Fibroblast of the aortic adventitia (primary cell): ENCODE measurements at regions not wholly inside any gene's neighbourhood (a gene's known extent, or its start where the extent isn't known, plus 50 kb on each side); places are given as distances from the start of the nearest gene placed in this dataset.

Experiments
- DNase-seq: peaks from one replicate; pipeline ENCODE4 v3.0.0-alpha.2; 2010; ENCODE audit warnings: low read depth
- H3K4me3 ChIP-seq: 2 replicates; pipeline ENCODE4 v1.5.1; 2011; ENCODE audit warnings: low read depth, mild to moderate bottlenecking, control low read depth, low read length, moderate library complexity
- TF ChIP-seq, protein P1 (sequence below): IDR thresholded peaks from 2 replicates; pipeline ENCODE4 v1.5.1; 2011; ENCODE audit warnings: mild to moderate bottlenecking, low read length, control low read depth, inconsistent platforms; ENCODE audit not compliant: insufficient read depth

DNA sequence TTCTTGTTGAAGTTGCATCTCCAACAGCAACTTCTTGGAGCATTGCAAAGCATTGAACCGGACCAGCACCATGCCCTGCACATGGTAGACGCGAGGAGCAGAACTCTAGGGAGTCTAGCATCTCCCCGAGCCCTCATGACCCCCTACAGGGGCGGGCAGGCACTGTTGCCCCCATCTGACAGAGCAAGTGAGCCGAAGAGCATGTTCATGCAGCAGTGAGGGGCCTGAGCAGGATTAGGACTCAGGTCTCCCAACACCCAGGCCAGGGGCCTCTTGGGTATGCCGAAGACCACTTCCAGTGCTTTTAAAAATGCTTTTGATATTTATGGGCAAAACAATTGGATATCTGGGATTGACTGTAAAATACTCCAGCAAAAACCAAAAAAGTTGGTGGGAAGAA is 163.3 kb downstream of the TFCP2L1 start:
- TF ChIP-seq, protein P1, sequence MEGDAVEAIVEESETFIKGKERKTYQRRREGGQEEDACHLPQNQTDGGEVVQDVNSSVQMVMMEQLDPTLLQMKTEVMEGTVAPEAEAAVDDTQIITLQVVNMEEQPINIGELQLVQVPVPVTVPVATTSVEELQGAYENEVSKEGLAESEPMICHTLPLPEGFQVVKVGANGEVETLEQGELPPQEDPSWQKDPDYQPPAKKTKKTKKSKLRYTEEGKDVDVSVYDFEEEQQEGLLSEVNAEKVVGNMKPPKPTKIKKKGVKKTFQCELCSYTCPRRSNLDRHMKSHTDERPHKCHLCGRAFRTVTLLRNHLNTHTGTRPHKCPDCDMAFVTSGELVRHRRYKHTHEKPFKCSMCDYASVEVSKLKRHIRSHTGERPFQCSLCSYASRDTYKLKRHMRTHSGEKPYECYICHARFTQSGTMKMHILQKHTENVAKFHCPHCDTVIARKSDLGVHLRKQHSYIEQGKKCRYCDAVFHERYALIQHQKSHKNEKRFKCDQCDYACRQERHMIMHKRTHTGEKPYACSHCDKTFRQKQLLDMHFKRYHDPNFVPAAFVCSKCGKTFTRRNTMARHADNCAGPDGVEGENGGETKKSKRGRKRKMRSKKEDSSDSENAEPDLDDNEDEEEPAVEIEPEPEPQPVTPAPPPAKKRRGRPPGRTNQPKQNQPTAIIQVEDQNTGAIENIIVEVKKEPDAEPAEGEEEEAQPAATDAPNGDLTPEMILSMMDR: no peak
- H3K4me3 ChIP-seq: no peak overlapping the region
- no peak for DNase-seq

DNA sequence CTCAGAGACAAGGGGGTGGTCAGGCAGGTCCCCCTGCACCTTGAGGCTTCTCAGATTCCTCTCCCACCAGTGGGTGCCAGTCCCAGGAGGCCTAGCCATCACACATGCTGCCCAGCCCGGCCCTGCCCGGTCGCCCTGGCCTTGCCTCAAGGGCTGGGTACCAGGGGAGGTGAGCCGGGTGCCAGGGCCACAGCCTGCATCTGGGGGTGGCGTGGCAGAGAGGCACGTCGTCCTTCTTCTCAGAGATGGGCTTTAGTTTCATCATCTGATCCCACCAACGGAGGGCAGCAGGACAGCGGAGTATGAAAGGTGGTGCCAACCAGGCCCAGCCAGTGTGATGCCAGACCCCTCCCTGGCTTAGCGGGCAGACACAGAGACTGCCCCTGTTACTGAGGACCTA is 161.7 kb downstream of the TFCP2L1 start:
- TF ChIP-seq, protein P1: no peak
- no peak for DNase-seq
- no peak overlapping the region for H3K4me3 ChIP-seq

DNA sequence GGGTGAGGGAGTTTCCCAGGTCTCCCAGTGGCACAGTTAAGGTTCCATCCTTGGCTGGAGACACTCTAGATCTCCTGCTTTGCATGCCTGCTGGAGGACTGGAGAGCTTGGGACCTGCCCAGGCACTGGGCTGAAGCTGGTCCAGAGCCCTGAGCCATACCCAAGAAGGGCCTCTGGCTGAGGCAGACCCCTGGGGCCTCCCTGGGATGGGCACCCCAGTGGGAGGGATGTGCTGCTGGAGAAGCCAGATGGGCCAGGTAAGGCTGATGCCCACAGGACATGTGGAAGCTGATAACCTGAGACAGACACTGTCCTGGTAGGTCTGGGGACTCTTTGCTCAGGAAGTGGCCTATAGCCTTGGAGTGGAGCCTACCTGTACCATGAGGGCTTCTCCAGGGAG is 160.7 kb downstream of the TFCP2L1 start:
- TF ChIP-seq, protein P1: no peak
- no peak overlapping the region for H3K4me3 ChIP-seq
- no peak for DNase-seq

DNA sequence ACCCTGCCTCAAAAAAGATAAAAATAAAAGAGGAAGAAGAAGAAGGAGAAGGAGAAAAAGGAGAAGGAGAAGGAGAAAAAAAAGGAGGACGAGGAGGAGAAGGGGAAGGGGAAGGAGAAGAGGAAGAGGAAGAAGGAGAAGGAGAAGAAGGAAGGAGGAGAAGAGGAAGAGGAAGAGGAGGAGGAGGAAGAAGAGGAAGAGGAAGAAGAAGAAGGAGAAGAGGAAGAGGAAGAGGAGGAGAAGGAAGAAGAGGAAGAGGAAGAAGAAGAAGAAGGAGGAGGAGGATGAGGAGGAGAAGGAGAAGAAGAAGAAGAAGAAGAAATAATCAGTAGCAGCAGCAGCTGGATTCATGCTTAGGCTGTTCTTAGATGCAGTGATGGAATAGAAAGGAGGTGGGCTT is 159.7 kb downstream of the TFCP2L1 start:
- H3K4me3 ChIP-seq: no peak overlapping the region
- TF ChIP-seq, protein P1: no peak
- DNase-seq: no peak

DNA sequence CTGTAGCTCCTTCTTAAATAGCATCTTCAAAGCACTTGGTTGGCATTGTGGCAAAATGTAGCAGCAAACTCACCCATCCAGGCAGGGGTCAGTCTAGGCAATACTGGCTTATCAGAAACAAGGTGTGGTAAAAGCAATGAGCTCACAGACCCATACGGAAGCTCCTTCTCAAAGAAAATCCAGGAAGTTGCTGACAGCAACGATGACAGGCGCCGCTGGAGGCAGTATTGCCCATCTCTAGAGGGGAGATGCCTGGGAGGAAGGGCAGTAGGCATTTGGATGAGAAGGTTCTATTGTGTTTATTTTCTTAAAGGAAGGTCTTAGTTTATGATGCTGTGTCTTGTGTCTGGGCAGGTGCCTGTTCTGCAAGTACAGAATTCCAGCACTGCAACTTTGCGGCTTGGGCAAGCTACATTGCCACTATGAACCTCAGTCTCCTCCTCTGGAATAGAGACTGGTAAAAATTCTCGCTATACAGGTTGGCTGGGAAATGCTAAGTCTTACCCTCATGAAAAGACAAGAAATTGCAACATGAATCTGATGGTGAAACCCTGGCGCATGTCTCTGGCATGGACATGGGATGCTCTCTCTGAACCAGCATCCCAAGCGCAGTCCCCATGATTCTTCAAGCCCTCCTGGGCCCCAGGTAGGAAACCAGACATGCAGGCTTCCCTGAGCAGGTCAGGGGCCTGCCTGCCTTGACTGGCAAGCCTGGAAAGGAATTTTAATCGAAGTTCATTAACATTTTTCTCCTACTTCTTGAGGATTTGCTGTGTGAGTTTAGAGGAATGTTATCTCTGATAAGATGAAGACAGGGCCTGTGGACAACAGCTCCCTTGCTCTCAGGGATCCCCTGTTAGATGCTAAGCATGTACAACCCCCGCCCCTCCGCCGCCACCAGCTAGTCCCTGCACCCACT is 156.0 kb downstream of the TFCP2L1 start:
- TF ChIP-seq, protein P1: peak; percentile 41
- DNase-seq: peak; percentile 1
- H3K4me3 ChIP-seq: no peak overlapping the region

DNA sequence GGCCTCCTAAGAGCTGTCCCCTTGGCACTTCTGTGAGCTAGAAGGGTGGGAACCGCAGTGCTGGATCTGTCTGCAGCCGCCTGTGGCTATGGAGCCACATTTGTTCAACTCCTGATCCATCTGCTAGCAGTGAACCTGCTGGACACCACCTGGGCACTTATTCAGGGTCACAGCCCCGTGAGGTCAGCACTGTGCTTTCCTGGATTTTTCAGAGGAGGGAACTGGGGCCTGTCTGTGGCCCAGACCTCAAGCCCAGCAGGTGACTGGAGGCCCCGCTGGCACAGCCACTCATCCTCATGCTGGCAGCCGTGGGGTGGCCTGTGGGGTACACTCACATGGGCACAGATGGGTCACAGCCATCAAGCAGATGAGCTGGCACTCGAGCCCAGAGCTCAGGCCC is 155.3 kb downstream of the TFCP2L1 start:
- DNase-seq: no peak
- no peak overlapping the region for H3K4me3 ChIP-seq
- TF ChIP-seq, protein P1: no peak

DNA sequence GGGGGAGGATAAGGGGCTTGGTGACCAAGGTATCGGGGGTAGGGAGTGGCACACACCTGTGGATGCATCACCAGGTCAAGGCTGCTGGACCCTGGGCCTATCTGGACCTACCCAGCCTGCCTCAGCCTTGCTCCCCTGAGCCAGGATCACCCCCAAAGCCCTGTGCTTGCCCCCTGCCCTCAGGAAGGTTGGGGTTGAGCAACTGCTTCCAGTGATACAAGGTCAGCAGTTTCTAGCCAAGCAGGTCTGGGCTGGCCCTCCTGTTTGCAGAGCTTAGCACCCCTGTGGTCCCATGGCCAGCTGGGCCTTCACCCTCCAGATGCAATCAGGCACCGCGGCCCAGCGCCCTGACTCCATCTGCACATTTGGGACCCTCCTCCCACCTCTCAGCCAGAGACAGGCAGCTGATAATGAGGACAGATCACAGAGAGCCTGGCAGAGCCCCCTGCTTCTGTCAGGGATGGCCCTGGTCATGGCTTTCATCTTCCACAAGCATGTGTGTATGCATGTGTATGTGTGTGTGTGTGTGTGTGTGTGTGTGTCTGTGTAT is 154.6 kb downstream of the TFCP2L1 start:
- no peak for DNase-seq
- no peak overlapping the region for H3K4me3 ChIP-seq
- TF ChIP-seq, protein P1: no peak
